Endothelial cell of umbilical vein (primary cell): ENCODE measurements at regions not wholly inside any gene's neighbourhood (a gene's known extent, or its start where the extent isn't known, plus 50 kb on each side); places are given as distances from the start of the nearest gene placed in this dataset.

ENCODE experiments used
- BruUV-seq: library from RNA; stranded (reverse); fragments of 400-500 nt; replicated peaks from 2 replicates; lab custom pipeline; 2021; lab: Mats Ljungman, UMichigan
- CTCF ChIA-PET: fragments of 300-600, 350-600 bp; sonication (Branson Sonifier 250); formaldehyde crosslinking; loops from one replicate; lab custom pipeline; 2021; ENCODE audit warnings: antibody characterized with exemption, inconsistent platforms; lab: Charles Lee
- POLR2A ChIA-PET: fragments of 300-600, 350-600 bp; sonication (Branson Sonifier 250); formaldehyde crosslinking; loops from one replicate; lab custom pipeline; 2021; ENCODE audit warnings: antibody characterized with exemption, inconsistent platforms; lab: Charles Lee
- DNase-seq: peaks from one replicate; pipeline ENCODE4 v3.0.0-alpha.2; 2011; ENCODE audit warnings: low read depth, low spot score
- FAIRE-seq: peaks from 2 replicates; lab custom pipeline; 2011; peaks lifted over from hg19 to GRCh38; lab: Jason Lieb, UNC
- H2AFZ ChIP-seq: 2 replicates; pipeline ENCODE4 v1.6.0; 2012; ENCODE audit warnings: low read depth, low read length, control low read depth, inconsistent platforms
- H3K27ac ChIP-seq: 2 replicates; pipeline ENCODE4 v1.5.1; 2011; ENCODE audit warnings: low read depth, mild to moderate bottlenecking, control low read depth, low read length, moderate library complexity; ENCODE audit not compliant: insufficient read depth
- H3K27me3 ChIP-seq, 2 experiments: 2 replicates each; pipeline versions ENCODE4 v1.6.0 to v1.6.1; 2011; ENCODE audit warnings: low read length in 2 of 2, mixed read lengths in 1 of 2; ENCODE audit not compliant: control insufficient read depth in 2 of 2, insufficient read depth in 2 of 2
- H3K36me3 ChIP-seq, 2 experiments: 2 replicates in 1 of 2; 3 replicates in 1 of 2; pipeline ENCODE4 v1.5.1; 2011; ENCODE audit warnings: low read length in 2 of 2, mild to moderate bottlenecking in 1 of 2, moderate library complexity in 1 of 2; ENCODE audit not compliant: control insufficient read depth in 2 of 2, insufficient read depth in 2 of 2; ENCODE audit errors: extremely low read depth in 1 of 2
- H3K4me1 ChIP-seq: 3 replicates; pipeline ENCODE4 v1.5.1; 2011; ENCODE audit warnings: mild to moderate bottlenecking, low read length; ENCODE audit not compliant: control insufficient read depth, insufficient read depth; ENCODE audit errors: extremely low read depth
- H3K4me2 ChIP-seq: 2 replicates; pipeline ENCODE4 v1.6.1; 2011; ENCODE audit warnings: low read length, control low read depth, mixed read lengths; ENCODE audit not compliant: insufficient read depth
- H3K4me3 ChIP-seq, 3 experiments: fragments of 200-600 bp in 1 of 3; sonication (generic), shearing (Covaris generic) in 1 of 3; replicated peaks in 1 of 3; 2 replicates each; pipeline ENCODE4 v1.5.1; 2011 to 2016; ENCODE audit warnings: control low read depth in 3 of 3, low read length in 3 of 3, mild to moderate bottlenecking in 2 of 3, inconsistent platforms in 1 of 3, low read depth in 1 of 3, moderate library complexity in 1 of 3; ENCODE audit not compliant: insufficient read depth in 1 of 3
- H3K79me2 ChIP-seq: 2 replicates; pipeline ENCODE4 v1.6.0; 2012; ENCODE audit warnings: low read length, inconsistent platforms; ENCODE audit not compliant: control insufficient read depth, insufficient read depth
- H3K9ac ChIP-seq: replicated peaks from 2 replicates; pipeline ENCODE3; 2011; ENCODE audit warnings: low read length, control low read depth; ENCODE audit not compliant: insufficient read depth; ENCODE audit errors: extremely low read depth
- H3K9me1 ChIP-seq: replicated peaks from 3 replicates; pipeline ENCODE4 v1.6.0; 2011; ENCODE audit warnings: mild to moderate bottlenecking, low read length; ENCODE audit not compliant: control insufficient read depth, insufficient read depth; ENCODE audit errors: extremely low read depth
- H3K9me3 ChIP-seq: replicated peaks from 2 replicates; pipeline ENCODE4 v1.5.1; 2012; ENCODE audit warnings: low read length, inconsistent platforms; ENCODE audit not compliant: control insufficient read depth, insufficient read depth
- H4K20me1 ChIP-seq: replicated peaks from 2 replicates; pipeline ENCODE3; 2011; ENCODE audit warnings: mild to moderate bottlenecking, low read length; ENCODE audit not compliant: control insufficient read depth, insufficient read depth; ENCODE audit errors: extremely low read depth
- CTCF ChIP-seq, 2 donors: IDR thresholded peaks; 1 replicate in 1 of 2; 2 replicates in 1 of 2; pipeline ENCODE4 v1.5.1; 2011; ENCODE audit warnings: low read length in 2 of 2, mild to moderate bottlenecking in 2 of 2, moderate library complexity in 2 of 2, control low read depth in 1 of 2, inconsistent platforms in 1 of 2, low read depth in 1 of 2; ENCODE audit not compliant: insufficient read depth in 1 of 2; ENCODE audit errors: extremely low read depth in 1 of 2
- EZH2 ChIP-seq: IDR thresholded peaks from 2 replicates; pipeline ENCODE4 v1.6.1; 2012; ENCODE audit warnings: borderline replicate concordance, low read depth, mild to moderate bottlenecking, moderate library complexity, low read length, inconsistent platforms; ENCODE audit not compliant: severe bottlenecking
- FOS ChIP-seq: IDR thresholded peaks from 2 replicates; pipeline ENCODE4 v1.6.1; 2011; ENCODE audit warnings: mild to moderate bottlenecking, low read length, moderate library complexity, borderline replicate concordance; ENCODE audit not compliant: insufficient read depth
- GATA2 ChIP-seq: IDR thresholded peaks from 2 replicates; pipeline ENCODE4 v1.7.0; 2011; ENCODE audit warnings: low read depth, mild to moderate bottlenecking, moderate library complexity, mixed read lengths, low read length; ENCODE audit not compliant: insufficient read length, insufficient read depth
- JUN ChIP-seq: IDR thresholded peaks from 2 replicates; pipeline ENCODE4 v1.6.1; 2011; ENCODE audit warnings: borderline replicate concordance, low read depth; ENCODE audit not compliant: insufficient read length, insufficient read depth
- MYC ChIP-seq: IDR thresholded peaks from one replicate; pipeline ENCODE4 v1.6.1; 2011; ENCODE audit warnings: mild to moderate bottlenecking, low read depth, low read length
- POLR2A ChIP-seq: IDR thresholded peaks from 2 replicates; pipeline ENCODE4 v1.6.1; 2012; ENCODE audit warnings: low read depth, mild to moderate bottlenecking, control low read depth, low read length
- POLR2AphosphoS5 ChIP-seq: IDR thresholded peaks from 2 replicates; pipeline ENCODE4 v1.6.1; 2012; ENCODE audit warnings: low read depth, mild to moderate bottlenecking, control low read depth, low read length, moderate library complexity; ENCODE audit not compliant: insufficient read depth
- dilution Hi-C: fragments of 300-500 bp; cut with MboI; formaldehyde crosslinking; loops from one replicate; pipeline ENCODE4 v1.15.0; 2019; ENCODE audit warnings: low sequenced_read_pairs; ENCODE audit not compliant: extremely low pct_ligation_motif_present
- intact Hi-C: fragments of 100-400 bp; cut with micrococcal nuclease; formaldehyde crosslinking; loops from one replicate; pipeline ENCODE4 v1.10.0; 2022
- TF ChIP-seq, protein P1 (sequence below): IDR thresholded peaks from 2 replicates; pipeline ENCODE4 v1.6.1; 2011; ENCODE audit not compliant: insufficient read depth, insufficient read length

DNA sequence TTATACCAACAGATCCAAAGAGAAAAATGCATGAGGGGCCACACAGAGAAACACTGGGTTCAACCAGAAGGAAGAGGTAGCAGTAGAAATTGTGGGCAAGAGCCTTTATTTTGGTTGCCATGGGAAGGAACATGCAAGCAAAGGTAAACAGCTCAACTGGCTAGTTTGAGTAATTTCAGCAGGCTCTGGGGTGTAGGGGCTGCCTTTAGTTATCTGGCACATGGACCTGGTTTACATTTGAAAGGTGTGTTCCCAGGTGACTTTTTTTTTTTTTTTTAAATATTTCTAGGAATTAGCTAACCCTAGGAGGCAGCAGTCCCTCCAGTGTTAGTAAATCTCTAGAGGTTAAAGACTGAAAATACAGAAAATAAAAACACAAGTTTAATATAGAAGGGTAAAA lies 481.9 kb downstream of the ACTRT1 start:
- H3K9ac ChIP-seq: no peak overlapping the region
- DNase-seq (no peak), FAIRE-seq (no peak)
- no peak overlapping the region for H3K27ac ChIP-seq
- no peaks in the 10 kb centered on the region for H3K4me1 ChIP-seq
- ChIA-PET POLR2A (no interaction called here), CTCF (no interaction called here)
- intact Hi-C loops (no loop called here), dilution Hi-C loops (no loop called here)
- no peak overlapping the region for H3K4me2 ChIP-seq
- BruUV-seq: no TSS peak
- no peaks in the 10 kb centered on the region for H4K20me1 ChIP-seq
- no peaks in the 10 kb centered on the region for H3K79me2 ChIP-seq
- no peak overlapping the region for H2AFZ ChIP-seq
- no peaks in the 10 kb centered on the region for H3K27me3 ChIP-seq
- H3K4me3 ChIP-seq: no peak overlapping the region
- H3K9me3 ChIP-seq: no peaks in the 10 kb centered on the region
- no peaks in the 10 kb centered on the region for H3K36me3 ChIP-seq
- no peaks in the 10 kb centered on the region for H3K9me1 ChIP-seq
- TF ChIP-seq EZH2 (no peak), POLR2A (no peak), GATA2 (no peak), POLR2AphosphoS5 (no peak), JUN (no peak), MYC (no peak), FOS (no peak), CTCF (IDR thresholded peaks at IDR 0.05; ENCODE audit: extremely low read depth in 1 of 2, insufficient read depth in 1 of 2, low read depth in 1 of 2, low read length in 2 of 2) (no peak)
- TF ChIP-seq, protein P1, sequence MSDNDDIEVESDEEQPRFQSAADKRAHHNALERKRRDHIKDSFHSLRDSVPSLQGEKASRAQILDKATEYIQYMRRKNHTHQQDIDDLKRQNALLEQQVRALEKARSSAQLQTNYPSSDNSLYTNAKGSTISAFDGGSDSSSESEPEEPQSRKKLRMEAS: no peak
